Neural cell (in vitro differentiated cells): ENCODE measurements at regions not wholly inside any gene's neighbourhood (a gene's known extent, or its start where the extent isn't known, plus 50 kb on each side); places are given as distances from the start of the nearest gene placed in this dataset.

Experiments used
- H2AFZ ChIP-seq: fragments of 200-600, 300-800 bp; sonication (generic), shearing (Covaris generic); 2 replicates; pipeline ENCODE4 v1.6.0; 2014; ENCODE audit warnings: low read depth, mild to moderate bottlenecking, antibody characterized with exemption, low read length, moderate library complexity
- H3F3A ChIP-seq: fragments of 200-600 bp; shearing (Covaris generic); 2 replicates; pipeline ENCODE4 v1.6.1; 2016; ENCODE audit warnings: mild to moderate bottlenecking, moderate library complexity, mixed read lengths, antibody characterized with exemption, low read length; ENCODE audit not compliant: insufficient read depth, poor library complexity, severe bottlenecking
- H3K27ac ChIP-seq: fragments of 200-600, 300-800 bp; sonication (generic), shearing (Covaris generic); 2 replicates; pipeline ENCODE4 v1.5.1; 2014; ENCODE audit warnings: mild to moderate bottlenecking, low read length, moderate library complexity
- H3K27me3 ChIP-seq: fragments of 300-800, 200-600 bp; sonication (generic), shearing (Covaris generic); 2 replicates; pipeline ENCODE4 v1.6.0; 2014; ENCODE audit warnings: mild to moderate bottlenecking, low read depth, low read length, moderate library complexity; ENCODE audit not compliant: insufficient read depth
- H3K36me3 ChIP-seq: fragments of 300-800, 200-600 bp; sonication (generic), shearing (Covaris generic); 2 replicates; pipeline ENCODE4 v1.5.1; 2014; ENCODE audit warnings: mild to moderate bottlenecking, antibody characterized with exemption, low read length, moderate library complexity; ENCODE audit not compliant: insufficient read depth
- H3K4me2 ChIP-seq: fragments of 300-800, 200-600 bp; sonication (generic), shearing (Covaris generic); 2 replicates; pipeline ENCODE4 v1.6.0; 2014; ENCODE audit warnings: mild to moderate bottlenecking, low read length
- H3K4me3 ChIP-seq: fragments of 300-800, 200-600 bp; sonication (generic), shearing (Covaris generic); 2 replicates; pipeline ENCODE4 v1.5.1; 2014; ENCODE audit warnings: mild to moderate bottlenecking, low read length, moderate library complexity
- H3K79me2 ChIP-seq: fragments of 200-600 bp; shearing (Covaris generic); replicated peaks from 2 replicates; pipeline ENCODE4 v1.6.0; 2014; ENCODE audit warnings: mild to moderate bottlenecking, low read length, moderate library complexity; ENCODE audit not compliant: insufficient read depth
- H3K9ac ChIP-seq: fragments of 300-800, 200-600 bp; sonication (generic), shearing (Covaris generic); 2 replicates; pipeline ENCODE4 v1.6.1; 2016; ENCODE audit warnings: mild to moderate bottlenecking, low read length, mixed read lengths
- H3K9me2 ChIP-seq: fragments of 200-600 bp; shearing (Covaris generic); 2 replicates; pipeline ENCODE4 v1.6.1; 2016; ENCODE audit warnings: mild to moderate bottlenecking, low read length, mixed read lengths; ENCODE audit not compliant: insufficient read depth
- H3K9me3 ChIP-seq: fragments of 200-600, 300-800 bp; sonication (generic), shearing (Covaris generic); 2 replicates; pipeline ENCODE4 v1.6.1; 2016; ENCODE audit warnings: mild to moderate bottlenecking, mixed run types, low read length, moderate library complexity, mixed read lengths
- H4K20me1 ChIP-seq: fragments of 200-600 bp; shearing (Covaris generic); 2 replicates; pipeline ENCODE4 v1.6.1; 2016; ENCODE audit warnings: mild to moderate bottlenecking, mixed run types; ENCODE audit not compliant: insufficient read depth
- EP300 ChIP-seq: fragments of 450-650 bp; conservative IDR thresholded peaks from 2 replicates; pipeline ENCODE4 v1.6.1; 2014; ENCODE audit warnings: antibody characterized with exemption, mild to moderate bottlenecking, moderate library complexity; ENCODE audit not compliant: poor library complexity, severe bottlenecking
- EZH2 ChIP-seq: fragments of 200-600, 300-800 bp; shearing (Covaris generic), sonication (generic); IDR thresholded peaks from 2 replicates; pipeline ENCODE4 v1.6.1; 2014; ENCODE audit warnings: antibody characterized with exemption, low read length, borderline replicate concordance, mild to moderate bottlenecking; ENCODE audit not compliant: insufficient read depth, poor library complexity, severe bottlenecking
- MXI1 ChIP-seq: fragments of 450-650 bp; conservative IDR thresholded peaks from 2 replicates; pipeline ENCODE4 v1.6.1; 2014; ENCODE audit warnings: antibody characterized with exemption, mild to moderate bottlenecking; ENCODE audit not compliant: poor library complexity, severe bottlenecking
- POLR2AphosphoS5 ChIP-seq: IDR thresholded peaks from 2 replicates; pipeline ENCODE4 v1.6.1; 2012
- RAD21 ChIP-seq: fragments of 450-650 bp; conservative IDR thresholded peaks from 2 replicates; pipeline ENCODE4 v1.6.1; 2014; ENCODE audit warnings: antibody characterized with exemption, mild to moderate bottlenecking, moderate library complexity
- REST ChIP-seq: IDR thresholded peaks from 2 replicates; pipeline ENCODE4 v1.6.1; 2012; ENCODE audit warnings: borderline replicate concordance
- SMC3 ChIP-seq: fragments of 450-650 bp; conservative IDR thresholded peaks from 2 replicates; pipeline ENCODE4 v1.6.1; 2014; ENCODE audit warnings: antibody characterized with exemption, mild to moderate bottlenecking, moderate library complexity; ENCODE audit not compliant: poor library complexity
- TAF1 ChIP-seq: IDR thresholded peaks from 2 replicates; pipeline ENCODE4 v1.6.1; 2012; ENCODE audit warnings: low read depth
- TF ChIP-seq, protein P1 (sequence below): fragments of 450-650 bp; IDR thresholded peaks from 2 replicates; pipeline ENCODE4 v1.5.1; 2014; ENCODE audit warnings: antibody characterized with exemption, mild to moderate bottlenecking, moderate library complexity; ENCODE audit not compliant: poor library complexity, severe bottlenecking

DNA sequence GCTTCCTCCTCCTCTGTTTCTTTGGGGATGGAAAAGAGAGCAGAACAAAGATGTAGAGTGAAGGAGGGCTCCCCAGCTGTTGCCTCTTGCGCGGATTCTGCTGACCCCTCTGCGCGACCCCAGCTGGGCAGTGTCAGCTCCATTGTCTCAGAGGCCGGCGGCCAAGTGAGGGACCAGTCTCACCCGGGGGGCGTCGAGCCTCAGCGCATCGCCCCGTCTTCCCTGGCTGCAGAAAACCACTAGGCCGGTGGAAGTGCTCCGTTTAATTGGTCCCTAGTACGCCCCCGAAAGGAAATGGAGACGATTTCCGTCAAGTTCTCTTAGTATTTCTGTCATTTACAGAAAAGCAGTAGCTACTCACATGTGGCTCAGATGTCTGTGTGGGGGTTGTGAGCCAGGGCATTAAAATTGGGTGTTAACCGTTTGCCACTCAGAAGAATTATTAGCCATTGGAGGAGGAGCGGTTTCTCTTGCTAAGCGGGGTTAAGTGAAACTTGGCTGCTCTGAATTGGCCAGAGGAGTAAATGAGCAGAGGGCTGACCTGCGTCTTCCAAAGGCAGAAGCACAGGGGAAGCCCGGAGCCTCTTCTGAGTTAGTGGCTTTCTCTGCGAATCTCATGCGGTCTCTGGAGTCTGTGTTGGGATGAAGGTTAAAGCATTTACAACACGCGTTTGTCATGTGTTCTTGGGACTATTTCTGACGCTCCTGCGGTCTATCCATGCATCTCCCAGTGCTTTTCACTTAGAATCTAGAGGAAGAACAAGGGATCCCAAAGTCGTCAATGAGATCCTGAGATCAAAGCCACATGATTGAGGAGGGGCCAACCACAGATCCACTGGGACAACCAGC, 132.8 kb upstream of the MYO16 start:
- peak overlapping the region; percentile 87 for H3K4me3 ChIP-seq
- no peaks in the 10 kb centered on the region for H3K36me3 ChIP-seq
- H3F3A ChIP-seq, result peaks cover 2% of the 10 kb centered on the region
- peaks cover 22% of the 10 kb centered on the region for H3K27me3 ChIP-seq
- peak overlapping the region; percentile 28 for H3K27ac ChIP-seq
- H3K4me2 ChIP-seq, result peak overlapping the region; percentile 67
- TF ChIP-seq SMC3 (no peak), EP300 (no peak), RAD21 (no peak), MXI1 (peak; percentile 43), REST (no peak), POLR2AphosphoS5 (peak; percentile 7), TAF1 (no peak)
- TF ChIP-seq, protein P1, sequence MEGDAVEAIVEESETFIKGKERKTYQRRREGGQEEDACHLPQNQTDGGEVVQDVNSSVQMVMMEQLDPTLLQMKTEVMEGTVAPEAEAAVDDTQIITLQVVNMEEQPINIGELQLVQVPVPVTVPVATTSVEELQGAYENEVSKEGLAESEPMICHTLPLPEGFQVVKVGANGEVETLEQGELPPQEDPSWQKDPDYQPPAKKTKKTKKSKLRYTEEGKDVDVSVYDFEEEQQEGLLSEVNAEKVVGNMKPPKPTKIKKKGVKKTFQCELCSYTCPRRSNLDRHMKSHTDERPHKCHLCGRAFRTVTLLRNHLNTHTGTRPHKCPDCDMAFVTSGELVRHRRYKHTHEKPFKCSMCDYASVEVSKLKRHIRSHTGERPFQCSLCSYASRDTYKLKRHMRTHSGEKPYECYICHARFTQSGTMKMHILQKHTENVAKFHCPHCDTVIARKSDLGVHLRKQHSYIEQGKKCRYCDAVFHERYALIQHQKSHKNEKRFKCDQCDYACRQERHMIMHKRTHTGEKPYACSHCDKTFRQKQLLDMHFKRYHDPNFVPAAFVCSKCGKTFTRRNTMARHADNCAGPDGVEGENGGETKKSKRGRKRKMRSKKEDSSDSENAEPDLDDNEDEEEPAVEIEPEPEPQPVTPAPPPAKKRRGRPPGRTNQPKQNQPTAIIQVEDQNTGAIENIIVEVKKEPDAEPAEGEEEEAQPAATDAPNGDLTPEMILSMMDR, result peak; percentile 5
- peak overlapping the region; percentile 58 for H3K9ac ChIP-seq
- H3K79me2 ChIP-seq, result no peaks in the 10 kb centered on the region
- no peaks in the 10 kb centered on the region for H4K20me1 ChIP-seq
- H3K9me2 ChIP-seq, result no peaks in the 10 kb centered on the region
- peak overlapping the region; percentile 37 for H2AFZ ChIP-seq
- H3K9me3 ChIP-seq, result no peaks in the 10 kb centered on the region

GRCh38 chr13:108500711-108501110, 128.7 kb upstream of the MYO16 start:
- no peaks in the 10 kb centered on the region for H3K79me2 ChIP-seq
- H2AFZ ChIP-seq, result no peak overlapping the region
- no peaks in the 10 kb centered on the region for H4K20me1 ChIP-seq
- no peaks in the 10 kb centered on the region for H3K36me3 ChIP-seq
- no peak overlapping the region for H3K4me3 ChIP-seq
- TF ChIP-seq MXI1, result no peak
- TF ChIP-seq, protein P1, result no peak
- no peak for TF ChIP-seq SMC3
- no peak for TF ChIP-seq EP300
- TF ChIP-seq EZH2, result no peak
- TF ChIP-seq TAF1, result no peak
- TF ChIP-seq RAD21, result no peak
- no peak for TF ChIP-seq POLR2AphosphoS5
- TF ChIP-seq REST, result no peak
- no peaks in the 10 kb centered on the region for H3K9me3 ChIP-seq
- no peaks in the 10 kb centered on the region for H3F3A ChIP-seq
- no peak overlapping the region for H3K9ac ChIP-seq
- H3K4me2 ChIP-seq, result no peak overlapping the region
- peaks cover 17% of the 10 kb centered on the region for H3K27me3 ChIP-seq
- no peaks in the 10 kb centered on the region for H3K9me2 ChIP-seq
- H3K27ac ChIP-seq, result no peak overlapping the region
